ENCODE measurements at regions not wholly inside any gene's neighbourhood (a gene's known extent, or its start where the extent isn't known, plus 50 kb on each side); places are given as distances from the start of the nearest gene placed in this dataset.

DNA sequence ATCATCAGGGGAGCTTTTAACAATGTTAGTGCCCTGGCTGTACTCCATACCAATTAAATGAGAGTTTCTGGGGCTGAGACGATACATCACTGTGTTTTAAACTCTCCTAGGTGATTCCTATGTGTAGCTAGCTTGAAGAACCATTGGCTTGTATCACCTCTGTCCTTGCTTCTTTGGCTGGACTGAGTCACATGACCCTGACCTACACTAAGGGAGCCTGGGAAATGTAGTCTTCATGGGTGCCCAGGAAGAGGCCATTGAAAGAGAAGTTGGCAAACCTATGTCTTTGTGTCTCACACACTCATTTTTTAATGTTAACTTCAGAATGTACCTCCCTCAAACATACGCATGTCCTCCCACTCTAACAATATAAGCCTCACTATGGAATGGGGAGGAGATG, 506.6 kb downstream of the DHX35 start (continued):
- no peak for TF ChIP-seq CHD7 (IDR thresholded peaks at IDR 0.05; ENCODE audit: insufficient replicate concordance, low read length)
- TF ChIP-seq RNF2 (IDR thresholded peaks at IDR 0.05; ENCODE audit: borderline replicate concordance, low read depth, low read length, missing control alignments, poor library complexity, severe bottlenecking): no peak
- no peak for TF ChIP-seq PHF8 (conservative IDR thresholded peaks at IDR 0.05; ENCODE audit: low read depth, low read length)
- no peak for TF ChIP-seq CEBPB (IDR thresholded peaks at IDR 0.05; ENCODE audit: low read depth, low read length)
- TF ChIP-seq KDM4A (IDR thresholded peaks at IDR 0.05; ENCODE audit: low read depth, low read length, severe bottlenecking): no peak
- no peak for TF ChIP-seq SP4 (IDR thresholded peaks at IDR 0.05; ENCODE audit: low read length)
- TF ChIP-seq, protein P1, sequence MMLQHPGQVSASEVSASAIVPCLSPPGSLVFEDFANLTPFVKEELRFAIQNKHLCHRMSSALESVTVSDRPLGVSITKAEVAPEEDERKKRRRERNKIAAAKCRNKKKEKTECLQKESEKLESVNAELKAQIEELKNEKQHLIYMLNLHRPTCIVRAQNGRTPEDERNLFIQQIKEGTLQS (IDR thresholded peaks at IDR 0.05; ENCODE audit: insufficient read depth, low read depth, low read length): 0 out of 2 replicates have a peak, but pooled peaks have one; percentile 46
- TF ChIP-seq POLR2A (IDR thresholded peaks at IDR 0.05; ENCODE audit: control extremely low read depth in 1 of 2, low read depth in 2 of 2, low read length in 2 of 2): no peak
- no peak for TF ChIP-seq CHD1 (IDR thresholded peaks at IDR 0.05; ENCODE audit: low read depth, low read length)
- TF ChIP-seq, protein P2, sequence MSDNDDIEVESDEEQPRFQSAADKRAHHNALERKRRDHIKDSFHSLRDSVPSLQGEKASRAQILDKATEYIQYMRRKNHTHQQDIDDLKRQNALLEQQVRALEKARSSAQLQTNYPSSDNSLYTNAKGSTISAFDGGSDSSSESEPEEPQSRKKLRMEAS (IDR thresholded peaks at IDR 0.05): no peak
- no peak for TF ChIP-seq TCF12 (IDR thresholded peaks at IDR 0.05; ENCODE audit: low read depth, low read length)
